Body of pancreas (tissue), 4 donors: ENCODE measurements at regions not wholly inside any gene's neighbourhood (a gene's known extent, or its start where the extent isn't known, plus 50 kb on each side); places are given as distances from the start of the nearest gene placed in this dataset.
"Not testable (repeated sequence)": the region's sequence is repeated elsewhere in the genome, so short reads cannot be mapped to it uniquely, and the experiment has no call there.

Experiments used
- POLR2A ChIP-seq, 3 donors: fragments of 450-650 bp; IDR thresholded peaks; one replicate each; pipeline ENCODE4 v1.6.1; 2016; ENCODE audit warnings: antibody characterized with exemption in 3 of 3, mild to moderate bottlenecking in 2 of 3
- TF ChIP-seq, protein P1 (sequence below), 7 experiments: fragments of 450-650 bp in 4 of 7; fragments of 200-600 bp in 3 of 7; sonication (generic) in 3 of 7; IDR thresholded peaks; one replicate each; pipeline ENCODE4 v1.5.1; 2016 to 2019; ENCODE audit warnings: antibody characterized with exemption in 7 of 7

DNA sequence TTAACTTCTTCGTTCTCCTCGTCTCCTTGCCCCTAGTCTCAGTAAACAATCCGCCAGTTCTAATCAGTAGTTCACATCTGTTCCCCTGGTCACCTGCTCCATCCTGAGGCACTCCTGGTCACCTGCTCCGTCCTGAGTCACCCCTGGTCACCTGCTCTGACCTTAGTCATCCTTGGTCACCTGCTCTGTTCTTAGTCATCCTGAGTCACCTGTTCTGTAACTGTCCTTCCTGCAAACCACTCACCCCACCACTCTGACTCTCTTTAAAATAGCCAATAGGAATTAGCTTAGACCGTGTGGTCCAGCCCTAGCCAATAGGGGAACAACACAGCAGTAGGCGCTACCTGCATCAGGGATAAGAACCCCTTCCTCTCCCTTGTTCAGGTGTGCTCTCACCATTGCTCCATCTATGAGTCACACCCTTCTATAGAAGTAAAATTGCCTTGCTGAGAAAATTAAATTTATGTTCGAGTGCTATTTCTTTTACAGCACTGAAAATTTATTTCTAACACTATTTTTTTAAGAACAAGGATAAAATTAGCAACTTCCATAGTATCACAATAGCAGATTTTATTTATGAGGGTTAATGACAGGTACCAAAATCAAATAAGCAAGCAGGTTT, 237.6 kb upstream of the DIO3 start:
- TF ChIP-seq, protein P1, sequence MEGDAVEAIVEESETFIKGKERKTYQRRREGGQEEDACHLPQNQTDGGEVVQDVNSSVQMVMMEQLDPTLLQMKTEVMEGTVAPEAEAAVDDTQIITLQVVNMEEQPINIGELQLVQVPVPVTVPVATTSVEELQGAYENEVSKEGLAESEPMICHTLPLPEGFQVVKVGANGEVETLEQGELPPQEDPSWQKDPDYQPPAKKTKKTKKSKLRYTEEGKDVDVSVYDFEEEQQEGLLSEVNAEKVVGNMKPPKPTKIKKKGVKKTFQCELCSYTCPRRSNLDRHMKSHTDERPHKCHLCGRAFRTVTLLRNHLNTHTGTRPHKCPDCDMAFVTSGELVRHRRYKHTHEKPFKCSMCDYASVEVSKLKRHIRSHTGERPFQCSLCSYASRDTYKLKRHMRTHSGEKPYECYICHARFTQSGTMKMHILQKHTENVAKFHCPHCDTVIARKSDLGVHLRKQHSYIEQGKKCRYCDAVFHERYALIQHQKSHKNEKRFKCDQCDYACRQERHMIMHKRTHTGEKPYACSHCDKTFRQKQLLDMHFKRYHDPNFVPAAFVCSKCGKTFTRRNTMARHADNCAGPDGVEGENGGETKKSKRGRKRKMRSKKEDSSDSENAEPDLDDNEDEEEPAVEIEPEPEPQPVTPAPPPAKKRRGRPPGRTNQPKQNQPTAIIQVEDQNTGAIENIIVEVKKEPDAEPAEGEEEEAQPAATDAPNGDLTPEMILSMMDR (IDR thresholded peaks at IDR 0.05) = not testable (repeated sequence)
- not testable (repeated sequence) for TF ChIP-seq POLR2A (IDR thresholded peaks at IDR 0.05)
